K562 (cell line): ENCODE measurements at regions not wholly inside any gene's neighbourhood (a gene's known extent, or its start where the extent isn't known, plus 50 kb on each side); places are given as distances from the start of the nearest gene placed in this dataset.

Source experiments
- ATAC-seq: fragments of 200-7000 bp; cut with Tn5 transposase; 3 replicates; pipeline ENCODE4 v1.9.1; 2020; ENCODE audit warnings: moderate library complexity
- BruUV-seq: library from RNA; stranded (reverse); fragments of 400-500 nt; replicated peaks from 2 replicates; lab custom pipeline; 2021; lab: Mats Ljungman, UMichigan
- CTCF ChIA-PET: fragments of 300-600 bp; formaldehyde crosslinking; extraction: SDS; loops from one replicate; lab custom pipeline; 2021; ENCODE audit warnings: low intra/inter-chr PET ratio; lab: Yijun Ruan, JAX
- POLR2A ChIA-PET: fragments of 300-600, 350-650 bp; sonication (Branson Sonifier 250); formaldehyde crosslinking; extraction: SDS; loops from one replicate; lab custom pipeline; 2021; ENCODE audit warnings: antibody characterized with exemption, inconsistent platforms; lab: Yijun Ruan, JAX
- DNase-seq, 4 experiments: peaks; one replicate each; pipeline versions ENCODE4 v3.0.0 to v3.0.0-alpha.2; 2011 to 2018; ENCODE audit warnings: low spot score in 3 of 4, mixed read lengths in 3 of 4; ENCODE audit errors: extremely low read depth in 1 of 4
- FAIRE-seq: peaks from 2 replicates; lab custom pipeline; 2011; peaks lifted over from hg19 to GRCh38; lab: Jason Lieb, UNC
- H2AFZ ChIP-seq: 2 replicates; pipeline ENCODE4 v1.6.0; 2011; ENCODE audit warnings: low read depth, low read length, control low read depth, inconsistent platforms
- H3K27ac ChIP-seq: fragments of 200-600 bp; 3 replicates; pipeline ENCODE4 v1.8.0; 2011; ENCODE audit warnings: low read depth, mild to moderate bottlenecking, control low read depth, inconsistent platforms, low read length, moderate library complexity, mixed read lengths; ENCODE audit errors: extremely low read depth
- H3K27me3 ChIP-seq, 2 experiments: fragments of 300-600 bp in 1 of 2; 2 replicates in 1 of 2; 3 replicates in 1 of 2; pipeline versions ENCODE4 v1.6.0 to v1.8.0; 2011; ENCODE audit warnings: inconsistent platforms in 2 of 2, low read length in 2 of 2, mild to moderate bottlenecking in 1 of 2, mixed read lengths in 1 of 2, moderate library complexity in 1 of 2; ENCODE audit not compliant: control insufficient read depth in 2 of 2, insufficient read depth in 2 of 2
- H3K36me3 ChIP-seq: fragments of 300-600 bp; 3 replicates; pipeline ENCODE4 v1.8.0; 2011; ENCODE audit warnings: mild to moderate bottlenecking, low read length, inconsistent platforms; ENCODE audit not compliant: control insufficient read depth, insufficient read depth
- H3K4me1 ChIP-seq, 2 experiments: fragments of 200-600 bp in 1 of 2; replicated peaks in 1 of 2; 2 replicates in 1 of 2; 3 replicates in 1 of 2; pipeline versions ENCODE4 v1.5.1 to v1.8.0; 2011; ENCODE audit warnings: inconsistent platforms in 2 of 2, low read length in 2 of 2, mild to moderate bottlenecking in 1 of 2, mixed read lengths in 1 of 2, moderate library complexity in 1 of 2; ENCODE audit not compliant: control insufficient read depth in 2 of 2, insufficient read depth in 2 of 2
- H3K4me2 ChIP-seq: 2 replicates; pipeline ENCODE4 v1.6.1; 2011; ENCODE audit warnings: low read length, control low read depth, inconsistent platforms, mixed read lengths; ENCODE audit not compliant: insufficient read depth
- H3K4me3 ChIP-seq: fragments of 200-600 bp; sonication (generic), shearing (Covaris generic); 2 replicates; pipeline ENCODE4 v1.5.1; 2016; ENCODE audit warnings: control low read depth, inconsistent platforms
- H3K79me2 ChIP-seq: fragments of 200-600 bp; 3 replicates; pipeline ENCODE4 v1.8.0; 2011; ENCODE audit warnings: low read length, inconsistent platforms; ENCODE audit not compliant: control insufficient read depth, insufficient read depth
- H3K9ac ChIP-seq, 2 experiments: 2 replicates each; pipeline versions ENCODE4 v1.6.0 to v1.6.1; 2011; ENCODE audit warnings: low read depth in 2 of 2, low read length in 2 of 2, control low read depth in 1 of 2, inconsistent platforms in 1 of 2, mild to moderate bottlenecking in 1 of 2, mixed read lengths in 1 of 2; ENCODE audit not compliant: insufficient read depth in 1 of 2
- H3K9me1 ChIP-seq: one replicate; pipeline ENCODE4 v1.6.0; 2011; ENCODE audit warnings: inconsistent platforms, mild to moderate bottlenecking, low read length, moderate library complexity; ENCODE audit not compliant: control insufficient read depth, insufficient read depth
- H3K9me3 ChIP-seq: replicated peaks from 2 replicates; pipeline ENCODE4 v1.5.1; 2011; ENCODE audit warnings: low read depth, low read length, inconsistent platforms; ENCODE audit not compliant: control insufficient read depth, insufficient read depth
- H4K20me1 ChIP-seq: replicated peaks from 2 replicates; pipeline ENCODE4 v1.6.1; 2011; ENCODE audit warnings: low read length, inconsistent platforms, mixed read lengths; ENCODE audit not compliant: control insufficient read depth, insufficient read depth
- ATF3 ChIP-seq, 2 experiments: fragments of 450-650 bp in 1 of 2; sonication (generic) in 1 of 2; formaldehyde crosslinking in 1 of 2; IDR thresholded peaks in 1 of 2; conservative IDR thresholded peaks in 1 of 2; 2 replicates each; pipeline versions ENCODE4 v1.6.1 to v1.8.1; 2016 to 2023; ENCODE audit warnings: mild to moderate bottlenecking in 2 of 2, moderate library complexity in 2 of 2, inconsistent platforms in 1 of 2, missing genetic modification reagents in 1 of 2
- DPF2 ChIP-seq: fragments of 450-650 bp; IDR thresholded peaks from 2 replicates; pipeline ENCODE4 v1.6.1; 2016
- ELF4 ChIP-seq: fragments of 450-650 bp; formaldehyde crosslinking; IDR thresholded peaks from 2 replicates; pipeline ENCODE4 v1.4.0; 2022; ENCODE audit warnings: missing genetic modification characterization
- FOXM1 ChIP-seq, 2 experiments: fragments of 450-650 bp in 1 of 2; sonication (generic) in 1 of 2; formaldehyde crosslinking in 1 of 2; IDR thresholded peaks; 2 replicates each; pipeline versions ENCODE4 v1.6.1 to v1.9.0; 2017 to 2022; ENCODE audit warnings: low read depth in 2 of 2, mild to moderate bottlenecking in 2 of 2, missing genetic modification reagents in 1 of 2, moderate library complexity in 1 of 2
- GATAD2B ChIP-seq: fragments of 450-650 bp; IDR thresholded peaks from 2 replicates; pipeline ENCODE4 v1.6.1; 2017; ENCODE audit warnings: mild to moderate bottlenecking, borderline replicate concordance
- GTF2A2 ChIP-seq: IDR thresholded peaks from 2 replicates; pipeline ENCODE4 v1.6.1; 2016; ENCODE audit warnings: mild to moderate bottlenecking, missing genetic modification characterization, missing compliant biosample characterization
- GTF2E2 ChIP-seq: fragments of 200-800 bp; sonication (Bioruptor generic); IDR thresholded peaks from 2 replicates; pipeline ENCODE4 v1.6.1; 2016; ENCODE audit warnings: missing genetic modification characterization, missing compliant biosample characterization
- HMBOX1 ChIP-seq: sonication (generic); IDR thresholded peaks from 2 replicates; pipeline ENCODE4 v1.6.1; 2016
- NFXL1 ChIP-seq: fragments of 450-650 bp; formaldehyde crosslinking; IDR thresholded peaks from 2 replicates; pipeline ENCODE4 v1.4.0; 2021; ENCODE audit warnings: mild to moderate bottlenecking
- NFYB ChIP-seq: IDR thresholded peaks from 2 replicates; pipeline ENCODE4 v1.6.1; 2011; ENCODE audit warnings: mild to moderate bottlenecking, moderate library complexity; ENCODE audit not compliant: insufficient read length; ENCODE audit errors: extremely low read depth
- POLR2G ChIP-seq: fragments of 200-400 bp; formaldehyde crosslinking; IDR thresholded peaks from 2 replicates; pipeline ENCODE4 v1.6.1; 2017; ENCODE audit warnings: low read depth, mild to moderate bottlenecking, antibody characterized with exemption, low read length, moderate library complexity
- PRMT5 ChIP-seq: sonication (generic); formaldehyde crosslinking; IDR thresholded peaks from 2 replicates; pipeline ENCODE4 v1.5.0; 2020; ENCODE audit warnings: missing genetic modification reagents
- PTBP1 ChIP-seq: fragments of 200-400 bp; formaldehyde crosslinking; IDR thresholded peaks from 2 replicates; pipeline ENCODE4 v1.6.1; 2017; ENCODE audit warnings: low read depth, low read length
- SMAD4 ChIP-seq: fragments of 250-450 bp; sonication (Bioruptor Pico); conservative IDR thresholded peaks from 2 replicates; pipeline ENCODE4 v1.8.0; 2021; ENCODE audit warnings: inconsistent platforms, mild to moderate bottlenecking, moderate library complexity
- TAL1 ChIP-seq: fragments of 450-650 bp; IDR thresholded peaks from 2 replicates; pipeline ENCODE4 v1.6.1; 2016; ENCODE audit warnings: mild to moderate bottlenecking
- TFE3 ChIP-seq: fragments of 450-650 bp; formaldehyde crosslinking; IDR thresholded peaks from 2 replicates; pipeline ENCODE4 v1.4.0; 2020; ENCODE audit warnings: mild to moderate bottlenecking, mixed read lengths
- U2AF2 ChIP-seq: fragments of 200-400 bp; formaldehyde crosslinking; optimal IDR thresholded peaks from 2 replicates; pipeline ENCODE3; 2017; ENCODE audit warnings: low read depth, mild to moderate bottlenecking, low read length
- ZNF3 ChIP-seq: fragments of 250-450 bp; sonication (Bioruptor Pico); IDR thresholded peaks from 2 replicates; pipeline ENCODE4 v1.5.0; 2021; ENCODE audit warnings: mild to moderate bottlenecking, moderate library complexity
- WGBS: fragments of 100-300 bp; shearing (Covaris generic); methylation state at CpG from one replicate; pipeline ENCODE4 v1.1.6; 2016; ENCODE audit warnings: low coverage, mixed read lengths; ENCODE audit not compliant: insufficient coverage; ENCODE audit errors: missing lambda C conversion rate; 5-methylcytosine and 5-hydroxymethylcytosine counted together
- in situ Hi-C: fragments of 300-500 bp; cut with MboI; formaldehyde crosslinking; loops from 4 replicates; pipeline ENCODE4 v1.15.0; 2018; ENCODE audit warnings: inconsistent platforms, mixed read lengths
- intact Hi-C: fragments of 100-400 bp; cut with micrococcal nuclease; formaldehyde crosslinking; loops from 2 replicates; pipeline ENCODE4 v1.14.2; 2022

GRCh38 chr4:80125252-80126177 lies 52.5 kb upstream of the ANTXR2 start:
- H3K9me3 ChIP-seq = no peaks in the 10 kb centered on the region
- ChIA-PET CTCF (interaction anchor here (2.2 kb wide), 1 partner anchor 90 kb away, joined by 6 read pairs; no protein-coding TSS in a partner anchor), POLR2A (interaction anchor here (0.7 to 1.7 kb wide), 4 partner anchors 12 to 250 kb away, joined by 3 to 6 read pairs (median 4); no protein-coding TSS in a partner anchor)
- peaks cover 28% of the 10 kb centered on the region for H3K79me2 ChIP-seq
- peak overlapping the region; percentile 57 for H3K4me2 ChIP-seq
- ATAC-seq (peak; percentile 74), DNase-seq (peak; percentile 28 to 76 (median 44)), FAIRE-seq (peak; percentile 26)
- H3K36me3 ChIP-seq = no peaks in the 10 kb centered on the region
- H3K27me3 ChIP-seq = no peaks in the 10 kb centered on the region
- intact Hi-C loops (loop anchor here (2.0 to 5.0 kb wide), 4 partner anchors 52 to 118 kb away; partner anchors contain the start of gene ANTXR2), in situ Hi-C loops (no loop called here)
- no peaks in the 10 kb centered on the region for H4K20me1 ChIP-seq
- peaks cover 0 to 37% of the 10 kb centered on the region in 2 experiments; a peak in 4 of 5 replicates for H3K4me1 ChIP-seq
- peak overlapping the region; percentile 90 for H3K27ac ChIP-seq
- H3K9me1 ChIP-seq = no peaks in the 10 kb centered on the region
- 2% methylated on average over 4 of the region's 4 CpGs for WGBS
- H3K9ac ChIP-seq = peak overlapping the region; percentile 9 to 62; a peak in 2 of 4 replicates
- TSS peak; percentile 80 for BruUV-seq
- peak overlapping the region; percentile 36 for H3K4me3 ChIP-seq
- H2AFZ ChIP-seq = peak overlapping the region; percentile 81
- no peak for TF ChIP-seq TFE3 (CRISPR knock-in tag)
- TF ChIP-seq FOXM1 (IDR thresholded peaks at IDR 0.05; ENCODE audit: low read depth) = no peak
- TF ChIP-seq FOXM1 (CRISPR knock-in tag; IDR thresholded peaks at IDR 0.05; ENCODE audit: low read depth) = no peak
- no peak for TF ChIP-seq POLR2G
- TF ChIP-seq GTF2E2 (tag) = peak; percentile 39; the same call in 1 of the 2 replicates
- TF ChIP-seq PTBP1 = no peak
- peak; percentile 74 for TF ChIP-seq ATF3 (IDR thresholded peaks at IDR 0.05)
- no peak for TF ChIP-seq ATF3 (CRISPR knock-in tag; conservative IDR thresholded peaks at IDR 0.05)
- peak; percentile 86 for TF ChIP-seq DPF2
- peak; percentile 34; the same call in 1 of the 2 replicates for TF ChIP-seq ELF4 (CRISPR knock-in tag)
- TF ChIP-seq PRMT5 (CRISPR knock-in tag) = no peak
- no peak for TF ChIP-seq ZNF3 (CRISPR knock-in tag)
- TF ChIP-seq SMAD4 (CRISPR knock-in tag) = peak; percentile 60
- TF ChIP-seq GTF2A2 (tag) = peak; percentile 10; the same call in 1 of the 2 replicates
- 0 out of 2 replicates have a peak, but pooled peaks have one; percentile 43 for TF ChIP-seq NFXL1
- peak; percentile 77 for TF ChIP-seq GATAD2B
- TF ChIP-seq HMBOX1 = peak; percentile 66
- no peak for TF ChIP-seq U2AF2
- TF ChIP-seq TAL1 = peak; percentile 20; the same call in 1 of the 2 replicates
- TF ChIP-seq NFYB = no peak
